Spleen (tissue), 11 donors: ENCODE measurements at regions not wholly inside any gene's neighbourhood (a gene's known extent, or its start where the extent isn't known, plus 50 kb on each side); places are given as distances from the start of the nearest gene placed in this dataset.

ENCODE experiments used
- DNase-seq: peaks from one replicate; pipeline ENCODE4 v3.0.0-alpha.2; 2020
- H3K27ac ChIP-seq, 8 donors: fragments of 200-600 bp; sonication (generic) in 7 of 8; 1 replicate in 4 of 8; 2 replicates in 4 of 8; pipeline versions ENCODE4 v1.5.0 to v1.8.0; 2016 to 2021; ENCODE audit warnings: inconsistent platforms in 4 of 8, mild to moderate bottlenecking in 4 of 8, moderate library complexity in 1 of 8
- H3K27me3 ChIP-seq, 7 donors: fragments of 200-600 bp; sonication (generic) in 6 of 7; replicated peaks in 1 of 7; 1 replicate in 4 of 7; 2 replicates in 3 of 7; pipeline versions ENCODE4 v1.5.0 to v1.8.0; 2016 to 2021; ENCODE audit warnings: inconsistent platforms in 3 of 7, mild to moderate bottlenecking in 1 of 7
- H3K36me3 ChIP-seq, 6 donors: fragments of 200-600 bp; sonication (generic) in 5 of 6; 1 replicate in 4 of 6; 2 replicates in 2 of 6; pipeline versions ENCODE4 v1.5.0 to v1.8.0; 2016 to 2021; ENCODE audit warnings: inconsistent platforms in 2 of 6
- H3K4me1 ChIP-seq, 6 donors: fragments of 200-600 bp; sonication (generic) in 5 of 6; 1 replicate in 3 of 6; 2 replicates in 3 of 6; pipeline versions ENCODE4 v1.5.0 to v1.8.0; 2016 to 2021; ENCODE audit warnings: inconsistent platforms in 3 of 6
- H3K4me3 ChIP-seq, 8 donors: fragments of 200-600 bp; sonication (generic) in 7 of 8; 1 replicate in 4 of 8; 2 replicates in 4 of 8; pipeline versions ENCODE4 v1.5.0 to v1.8.0; 2016 to 2021; ENCODE audit warnings: inconsistent platforms in 4 of 8, mild to moderate bottlenecking in 4 of 8, moderate library complexity in 2 of 8
- H3K9me3 ChIP-seq, 8 donors: fragments of 200-600 bp; sonication (generic) in 7 of 8; 1 replicate in 4 of 8; 2 replicates in 4 of 8; pipeline versions ENCODE4 v1.5.0 to v1.8.0; 2016 to 2021; ENCODE audit warnings: inconsistent platforms in 4 of 8
- CTCF ChIP-seq, 11 experiments: fragments of 200-600 bp in 7 of 11; fragments of 450-650 bp in 4 of 11; sonication (generic) in 4 of 11; IDR thresholded peaks in 8 of 11; conservative IDR thresholded peaks in 3 of 11; 1 replicate in 7 of 11; 2 replicates in 4 of 11; pipeline versions ENCODE4 v1.4.0 to v1.8.0; 2016 to 2021; ENCODE audit warnings: antibody characterized with exemption in 11 of 11, inconsistent platforms in 4 of 11, mild to moderate bottlenecking in 1 of 11
- POLR2A ChIP-seq, 3 donors: fragments of 450-650 bp; IDR thresholded peaks; one replicate each; pipeline ENCODE4 v1.5.1; 2017; ENCODE audit warnings: antibody characterized with exemption in 3 of 3, mild to moderate bottlenecking in 1 of 3
- POLR2AphosphoS5 ChIP-seq, 3 donors: sonication (generic); formaldehyde crosslinking; IDR thresholded peaks; one replicate each; pipeline ENCODE4 v1.5.1; 2017; ENCODE audit warnings: antibody characterized with exemption in 3 of 3
- WGBS, 5 donors: extraction: QIAGEN DNeasy Blood & Tissue Kit in 3 of 5; methylation state at CpG; one replicate each; pipeline versions ENCODE4 v1.1.5 to v1.1.7; 2013 to 2018; 5-methylcytosine and 5-hydroxymethylcytosine counted together
- intact Hi-C: fragments of 100-400 bp; cut with DNase I; formaldehyde crosslinking; loops from one replicate; pipeline ENCODE4 v1.15.0; 2023; ENCODE audit warnings: low total_unique reads
- donor health status: healthy with polysubstance abuse.
- donor health status: DM: no; HTN: no; CAD: no; lungs with moderate emphysema.
- donor health status: DM: no; HTN: no; CAD: no.
- donor health status: Bipolar disorder and iron deficiency.
- donor health status: healthy.
- donor health status: DM: no; HTN: no; CAD: no.
- donor health status: DM: yes; HTN: yes; CAD: no.

- intact Hi-C loops = no loop called here
- H3K4me1 ChIP-seq = no peaks in the 10 kb centered on the region
- no peaks in the 10 kb centered on the region for H3K36me3 ChIP-seq
- no peaks in the 10 kb centered on the region for H3K9me3 ChIP-seq
- H3K27me3 ChIP-seq = no peaks in the 10 kb centered on the region
- no peak for DNase-seq
- TF ChIP-seq POLR2A (IDR thresholded peaks at IDR 0.05) (no peak), POLR2AphosphoS5 (IDR thresholded peaks at IDR 0.05) (no peak), CTCF (IDR thresholded peaks at IDR 0.05 in 8 of 11, conservative IDR thresholded peaks at IDR 0.05 in 3 of 11) (no peak)
- no peak overlapping the region for H3K27ac ChIP-seq
- WGBS, 5 donors = 62 to 89% (median 77%) methylated on average over 1 of the region's 1 CpG
- no peak overlapping the region for H3K4me3 ChIP-seq
These were observed 216.4 kb downstream of the SPP2 start for GRCh38 chr2:234266952-234267351.

GRCh38 chr2:234265206-234265605 is 214.7 kb downstream of the SPP2 start:
- no peaks in the 10 kb centered on the region for H3K36me3 ChIP-seq
- H3K27me3 ChIP-seq = no peaks in the 10 kb centered on the region
- DNase-seq = no peak
- intact Hi-C loops = no loop called here
- no peaks in the 10 kb centered on the region for H3K4me1 ChIP-seq
- no peak overlapping the region for H3K27ac ChIP-seq
- H3K4me3 ChIP-seq = no peak overlapping the region
- WGBS, 5 donors = 89 to 97% (median 92%) methylated on average over 2 of the region's 2 CpGs
- H3K9me3 ChIP-seq = no peaks in the 10 kb centered on the region
- TF ChIP-seq POLR2AphosphoS5 (IDR thresholded peaks at IDR 0.05) (no peak), CTCF (IDR thresholded peaks at IDR 0.05 in 8 of 11, conservative IDR thresholded peaks at IDR 0.05 in 3 of 11) (no peak), POLR2A (IDR thresholded peaks at IDR 0.05) (no peak)

DNA sequence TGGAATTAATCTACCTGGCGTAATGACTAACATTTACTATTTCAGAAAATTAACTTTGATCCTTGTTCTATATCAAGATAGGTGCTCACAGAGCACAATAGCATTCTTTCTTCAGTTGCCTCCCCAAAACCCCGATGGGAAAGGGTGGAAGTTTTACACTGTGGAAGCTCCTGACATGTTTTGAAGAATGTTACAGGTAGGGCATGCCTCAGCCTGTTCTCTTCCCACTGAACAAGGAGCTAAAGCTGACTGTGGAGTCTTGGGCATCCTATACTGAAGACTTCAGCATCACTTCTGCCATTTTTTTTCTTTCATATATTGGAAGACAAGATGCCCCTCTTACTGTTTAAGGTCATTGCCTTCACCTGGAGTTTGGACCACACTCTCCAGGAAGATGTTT is 211.2 kb downstream of the SPP2 start:
- H3K27me3 ChIP-seq = no peaks in the 10 kb centered on the region
- no peak for TF ChIP-seq POLR2AphosphoS5 (IDR thresholded peaks at IDR 0.05)
- TF ChIP-seq POLR2A (IDR thresholded peaks at IDR 0.05) = no peak
- TF ChIP-seq CTCF (IDR thresholded peaks at IDR 0.05 in 8 of 11, conservative IDR thresholded peaks at IDR 0.05 in 3 of 11) = no peak
- 81 to 94% (median 85%) methylated on average over 2 of the region's 2 CpGs for WGBS, 5 donors
- no peaks in the 10 kb centered on the region for H3K36me3 ChIP-seq
- H3K4me3 ChIP-seq = no peak overlapping the region
- H3K4me1 ChIP-seq = no peaks in the 10 kb centered on the region
- H3K27ac ChIP-seq = no peak overlapping the region
- no peaks in the 10 kb centered on the region for H3K9me3 ChIP-seq
- intact Hi-C loops = no loop called here
- no peak for DNase-seq

- no peaks in the 10 kb centered on the region for H3K9me3 ChIP-seq
- DNase-seq = no peak
- no peaks in the 10 kb centered on the region for H3K36me3 ChIP-seq
- 73 to 88% (median 83%) methylated on average over 2 of the region's 2 CpGs for WGBS, 5 donors
- intact Hi-C loops = no loop called here
- H3K27ac ChIP-seq = no peak overlapping the region
- no peaks in the 10 kb centered on the region for H3K27me3 ChIP-seq
- TF ChIP-seq CTCF (IDR thresholded peaks at IDR 0.05 in 8 of 11, conservative IDR thresholded peaks at IDR 0.05 in 3 of 11) (no peak), POLR2AphosphoS5 (IDR thresholded peaks at IDR 0.05) (no peak), POLR2A (IDR thresholded peaks at IDR 0.05) (no peak)
- H3K4me3 ChIP-seq = no peak overlapping the region
- no peaks in the 10 kb centered on the region for H3K4me1 ChIP-seq
These were observed 208.9 kb downstream of the SPP2 start for GRCh38 chr2:234259440-234259839.
